ENCODE measurements at regions not wholly inside any gene's neighbourhood (a gene's known extent, or its start where the extent isn't known, plus 50 kb on each side); places are given as distances from the start of the nearest gene placed in this dataset.

- POLR2A ChIA-PET: no interaction called here
- DNase-seq (ENCODE audit: low read depth, low spot score): no peak
These were observed 138.8 kb downstream of the DKK1 start for GRCh38 chr10:52452600-52453493.

GRCh38 chr10:52453501-52453900, 139.4 kb downstream of the DKK1 start:
- POLR2A ChIA-PET: no interaction called here
- CTCF ChIA-PET: interaction anchor here (1.1 to 1.3 kb wide), 2 partner anchors 17 to 35 kb away, joined by 3 to 4 read pairs; no protein-coding TSS in a partner anchor
- DNase-seq (ENCODE audit: low read depth, low spot score): no peak
- TF ChIP-seq CTCF (IDR thresholded peaks at IDR 0.05; ENCODE audit: insufficient read depth, low read length, missing control alignments): no peak
- H3K4me3 ChIP-seq (ENCODE audit: low read depth, low read length): no peak overlapping the region

More at GRCh38 chr10:52452600-52453493, 138.8 kb downstream of the DKK1 start:
- no peak for TF ChIP-seq CTCF (IDR thresholded peaks at IDR 0.05; ENCODE audit: insufficient read depth, low read length, missing control alignments)
- CTCF ChIA-PET: interaction anchor here (1.1 to 1.3 kb wide), 2 partner anchors 17 to 35 kb away, joined by 3 to 4 read pairs; no protein-coding TSS in a partner anchor
- H3K4me3 ChIP-seq (ENCODE audit: low read depth, low read length): no peak overlapping the region

GRCh38 chr10:52454491-52454890, 140.4 kb downstream of the DKK1 start:
- DNase-seq (ENCODE audit: low read depth, low spot score): no peak
- ChIA-PET CTCF (no interaction called here), POLR2A (no interaction called here)
- H3K4me3 ChIP-seq (ENCODE audit: low read depth, low read length): no peak overlapping the region
- no peak for TF ChIP-seq CTCF (IDR thresholded peaks at IDR 0.05; ENCODE audit: insufficient read depth, low read length, missing control alignments)

- H3K4me3 ChIP-seq (ENCODE audit: low read depth, low read length): no peak overlapping the region
- POLR2A ChIA-PET: no interaction called here
- no peak for TF ChIP-seq CTCF (IDR thresholded peaks at IDR 0.05; ENCODE audit: insufficient read depth, low read length, missing control alignments)
- CTCF ChIA-PET: no interaction called here
- no peak for DNase-seq (ENCODE audit: low read depth, low spot score)
These were observed 141.0 kb downstream of the DKK1 start for GRCh38 chr10:52455098-52455497.

GRCh38 chr10:52459097-52459496, 145.0 kb downstream of the DKK1 start:
- no peak overlapping the region for H3K4me3 ChIP-seq (ENCODE audit: low read depth, low read length)
- no peak for DNase-seq (ENCODE audit: low read depth, low spot score)
- CTCF ChIA-PET: interaction anchor here (0.9 to 1.6 kb wide), 2 partner anchors 32 to 151 kb away, joined by 3 read pairs; no protein-coding TSS in a partner anchor
- TF ChIP-seq CTCF (IDR thresholded peaks at IDR 0.05; ENCODE audit: insufficient read depth, low read length, missing control alignments): no peak
- POLR2A ChIA-PET: interaction anchor here (0.9 to 1.0 kb wide), 2 partner anchors 28 to 145 kb away, joined by 4 to 5 read pairs; partner anchors contain the start of gene DKK1

- DNase-seq (ENCODE audit: low read depth, low spot score): no peak
- H3K4me3 ChIP-seq (ENCODE audit: low read depth, low read length): no peak overlapping the region
- no peak for TF ChIP-seq CTCF (IDR thresholded peaks at IDR 0.05; ENCODE audit: insufficient read depth, low read length, missing control alignments)
- ChIA-PET POLR2A (no interaction called here), CTCF (interaction anchor here (1.5 to 2.0 kb wide), 2 partner anchors 25 to 152 kb away, joined by 3 to 4 read pairs; no protein-coding TSS in a partner anchor)
These were observed 149.7 kb downstream of the DKK1 start for GRCh38 chr10:52463826-52464225.
